GM19328 (cell line): ENCODE measurements at regions not wholly inside any gene's neighbourhood (a gene's known extent, or its start where the extent isn't known, plus 50 kb on each side); places are given as distances from the start of the nearest gene placed in this dataset.
"Not testable (repeated sequence)": the region's sequence is repeated elsewhere in the genome, so short reads cannot be mapped to it uniquely, and the experiment has no call there.

Experiments used
- ATAC-seq: cut with Tn5 transposase; IDR thresholded peaks from one replicate; pipeline ENCODE4 v1.9.1; 2021; ENCODE audit warnings: mild to moderate bottlenecking, moderate library complexity; ENCODE audit not compliant: unreplicated experiment

DNA sequence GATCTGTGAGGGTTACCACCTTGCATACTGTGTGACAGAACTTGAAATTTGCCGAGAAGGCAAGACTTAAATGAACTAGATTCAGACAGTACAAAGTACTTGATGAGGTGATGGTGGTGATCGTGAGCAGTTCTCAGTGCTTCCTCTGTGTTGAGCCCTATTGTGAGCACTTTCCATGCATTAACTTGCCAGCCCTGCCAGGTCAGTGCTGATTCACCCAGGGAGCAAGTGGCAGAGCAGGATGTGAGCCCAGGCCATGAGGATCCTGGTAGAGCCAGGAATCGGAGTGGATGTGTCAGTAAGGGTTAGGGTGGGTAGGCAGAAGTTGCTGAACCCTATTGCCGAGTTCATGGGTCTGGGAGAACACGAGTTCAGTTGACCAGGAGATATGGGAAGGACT, 4545.7 kb upstream of the TPTE start:
- ATAC-seq = not testable (repeated sequence)

DNA sequence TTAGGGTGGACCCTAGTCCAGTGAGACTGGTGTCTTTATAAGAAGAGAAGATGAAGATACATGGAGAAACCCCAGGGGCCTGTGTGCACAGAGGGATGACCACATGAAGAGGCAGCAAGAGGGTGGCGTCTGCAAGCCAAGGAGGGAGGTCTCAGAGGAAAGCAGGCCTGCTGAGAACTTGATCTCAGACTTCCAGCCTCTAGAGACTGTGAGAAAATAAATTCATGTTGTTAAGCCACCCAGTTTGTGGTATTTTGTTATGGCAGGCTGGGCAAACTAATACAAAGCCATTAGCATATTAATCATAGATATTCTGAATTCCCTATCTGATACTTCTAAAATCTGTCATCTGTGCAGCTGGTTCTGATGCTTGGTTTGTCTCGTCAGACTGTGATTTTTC, 4523.8 kb upstream of the TPTE start:
- ATAC-seq = not testable (repeated sequence)

DNA sequence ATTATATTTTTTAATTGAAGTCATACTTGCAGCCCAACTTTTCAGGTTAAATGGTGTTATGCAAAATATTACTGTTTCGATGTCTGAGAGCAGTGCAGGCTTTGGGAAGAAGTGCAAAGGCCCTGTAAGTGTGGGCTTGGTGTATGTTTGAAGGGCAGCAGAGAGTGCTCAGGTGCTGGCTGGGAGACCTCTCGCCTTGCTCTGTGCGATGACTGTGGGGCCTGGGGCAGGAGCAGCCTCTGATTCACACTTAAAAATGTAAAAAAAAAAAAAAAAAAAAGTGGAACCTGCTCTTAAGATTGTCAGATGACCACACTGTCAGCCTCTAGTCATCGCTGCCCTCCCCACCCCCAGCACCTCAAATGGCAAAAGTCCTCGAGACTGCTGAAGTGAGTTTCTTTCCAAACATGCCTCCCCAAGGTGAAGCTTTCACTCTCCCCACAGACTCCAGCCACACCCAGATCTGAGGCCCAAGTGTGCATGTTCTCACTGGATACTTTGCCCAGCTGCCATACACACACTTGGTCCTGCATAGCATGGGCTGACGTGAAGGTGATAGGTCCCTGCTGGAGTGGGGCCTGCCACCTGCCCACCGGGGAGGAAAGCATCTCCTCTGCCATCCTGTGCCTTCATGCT, 4505.8 kb upstream of the TPTE start:
- ATAC-seq = not testable (repeated sequence)

DNA sequence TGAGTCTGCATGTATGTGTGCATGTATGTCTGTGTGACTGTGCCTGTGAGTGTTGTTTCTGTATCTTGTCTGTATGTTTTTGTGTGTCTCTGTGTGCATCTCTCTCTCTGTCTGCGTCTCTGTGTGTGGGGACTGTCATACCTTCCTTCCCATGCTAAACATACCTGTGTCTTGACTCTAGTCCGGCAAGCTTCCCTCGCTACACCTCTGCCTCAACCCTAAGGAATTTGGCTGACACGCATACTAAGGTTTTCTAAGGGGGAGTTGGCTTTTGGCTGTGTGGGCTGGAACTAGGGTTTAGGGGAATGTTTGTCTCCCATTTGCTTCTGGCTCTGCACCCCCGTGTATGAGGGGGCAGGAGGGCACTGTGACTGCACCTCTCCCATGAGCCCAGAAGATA, 4500.9 kb upstream of the TPTE start:
- not testable (repeated sequence) for ATAC-seq

DNA sequence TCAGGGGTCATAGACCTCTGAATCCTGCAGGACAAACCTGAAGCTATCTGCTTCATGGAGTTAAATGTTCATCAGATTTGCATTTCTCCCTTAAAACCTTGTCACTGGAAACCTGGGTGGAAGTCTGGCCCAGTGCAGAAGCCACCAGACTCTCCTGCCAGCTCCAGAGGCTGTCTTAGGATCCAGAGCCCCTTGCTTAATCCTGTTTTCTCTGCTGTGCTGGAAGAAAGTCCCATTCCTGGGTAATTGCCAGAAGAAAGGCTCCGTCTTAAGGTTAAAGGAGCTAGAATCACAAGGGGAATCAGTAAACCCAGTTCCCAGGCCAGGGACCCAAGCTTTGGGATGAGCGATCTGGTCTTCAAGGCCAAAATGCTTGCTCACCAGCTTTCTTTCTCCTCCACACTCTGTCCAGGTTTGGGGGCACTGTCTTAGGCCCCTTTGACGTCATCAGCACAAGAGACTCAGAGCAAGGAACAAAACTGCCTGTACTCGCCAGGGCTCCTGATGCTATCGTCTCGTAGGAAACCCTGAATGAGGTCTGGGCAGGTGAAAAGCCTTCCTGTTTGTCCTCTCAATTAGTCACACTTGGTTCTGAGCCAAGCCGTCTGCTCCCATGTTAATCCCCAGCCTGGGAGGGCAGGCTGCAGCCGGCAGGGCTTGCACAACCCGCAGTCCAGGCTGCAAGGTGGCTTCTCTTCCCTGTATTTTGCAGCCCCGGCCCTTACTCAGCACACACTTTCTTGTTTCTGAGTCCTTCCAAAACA, 4500.2 kb upstream of the TPTE start:
- ATAC-seq = not testable (repeated sequence)

- ATAC-seq = not testable (repeated sequence)
These were observed 4499.6 kb upstream of the TPTE start for GRCh38 chr21:6021717-6022270.

DNA sequence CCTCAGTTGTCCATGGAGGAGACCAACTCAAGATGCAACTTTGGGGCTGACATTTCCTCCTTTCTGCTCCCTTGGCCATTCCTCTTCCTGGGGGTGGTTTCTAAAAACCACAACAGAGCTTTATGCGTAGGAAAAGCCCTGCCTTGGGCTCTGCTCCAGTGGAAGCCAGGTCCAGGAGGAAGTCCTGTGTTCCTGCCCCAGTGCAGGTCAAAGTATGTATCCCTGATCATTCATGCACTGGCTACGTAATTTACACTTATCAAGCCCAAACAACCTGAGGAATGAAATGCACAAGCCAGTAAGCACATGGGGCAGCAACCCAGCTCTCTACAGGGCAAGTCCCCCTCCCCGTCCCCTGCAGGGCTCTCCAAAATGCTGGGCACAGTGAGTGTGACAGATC, 4498.1 kb upstream of the TPTE start:
- not testable (repeated sequence) for ATAC-seq

DNA sequence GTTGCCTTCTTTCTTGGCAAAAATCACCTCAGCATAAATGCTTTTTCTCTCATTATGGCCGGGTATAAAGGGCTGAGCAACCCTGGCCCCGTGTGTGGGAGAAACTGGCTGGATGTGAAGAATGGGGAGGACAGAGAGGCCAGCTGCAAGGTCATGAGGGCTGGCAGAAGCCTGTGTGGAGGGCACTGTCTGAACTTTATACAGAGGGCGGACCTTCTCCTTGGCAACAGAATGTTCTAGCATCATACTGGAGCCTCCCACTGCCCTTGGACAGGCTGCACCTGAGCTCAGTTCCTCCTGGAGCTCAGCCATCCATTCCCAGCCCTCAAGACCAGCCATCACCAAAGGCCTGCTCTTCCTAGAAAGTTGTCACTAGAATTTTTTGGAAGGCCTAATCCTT, 4496.2 kb upstream of the TPTE start:
- not testable (repeated sequence) for ATAC-seq

- ATAC-seq = not testable (repeated sequence)
These were observed 4493.9 kb upstream of the TPTE start for GRCh38 chr21:6027497-6027896.

DNA sequence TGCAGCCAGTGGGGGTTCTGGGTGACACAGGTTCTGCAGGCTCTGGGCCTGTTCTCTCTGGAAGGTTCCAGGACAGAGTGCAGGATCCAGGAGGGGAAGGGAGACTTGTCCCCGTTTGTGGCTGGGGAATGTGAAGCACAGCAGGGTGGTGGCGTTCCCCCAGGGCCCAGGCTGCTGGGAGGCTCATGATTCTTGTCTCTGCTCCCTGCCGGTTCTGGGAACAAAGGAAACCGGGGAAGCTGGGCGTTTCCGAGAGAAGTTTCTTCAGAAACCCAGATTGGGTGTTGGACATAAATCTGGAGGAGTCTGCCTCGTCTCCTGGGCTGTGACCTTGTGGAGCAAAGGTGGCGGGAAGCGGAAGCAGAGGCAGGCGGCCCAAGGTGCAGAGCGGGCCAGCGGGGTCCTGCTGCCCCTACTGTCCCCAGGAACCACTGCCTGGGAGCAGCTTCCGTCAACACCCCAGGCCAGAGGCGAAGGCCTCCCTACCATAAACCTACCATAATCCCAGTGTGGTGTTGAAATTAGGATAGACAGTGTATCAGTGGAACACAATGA, 4487.2 kb upstream of the TPTE start:
- ATAC-seq = not testable (repeated sequence)

DNA sequence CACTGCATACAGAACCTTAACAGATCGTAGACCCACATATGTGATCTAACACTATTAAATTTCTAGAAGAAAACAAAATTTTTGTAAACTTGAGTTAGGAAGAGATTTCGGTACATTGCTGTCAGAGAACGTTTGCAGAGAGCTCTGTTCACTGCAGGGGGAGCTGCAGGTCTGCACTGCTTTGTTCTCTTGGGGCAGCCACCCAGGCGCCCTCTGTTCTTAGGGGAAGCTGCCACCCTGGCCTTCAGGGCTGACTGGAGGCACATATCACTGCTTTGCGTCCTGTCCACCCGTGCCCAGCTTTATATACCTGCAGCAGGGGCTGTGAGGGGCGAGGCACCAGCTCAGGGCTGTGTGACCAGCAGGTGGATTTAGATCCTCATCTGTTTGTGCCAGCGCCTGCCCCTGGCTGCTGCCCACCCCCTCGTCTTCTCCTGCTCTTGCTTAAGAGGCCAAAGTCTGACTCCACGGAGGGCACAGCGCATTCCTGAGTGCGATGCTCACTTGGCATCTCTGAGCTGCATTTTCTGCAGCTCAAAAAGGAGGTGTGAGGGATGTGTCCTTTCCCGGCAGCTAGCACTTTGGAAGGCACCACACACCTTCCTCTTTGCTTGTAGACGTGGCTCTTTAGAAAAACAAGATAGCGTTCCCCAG, 4486.4 kb upstream of the TPTE start:
- ATAC-seq = not testable (repeated sequence)

DNA sequence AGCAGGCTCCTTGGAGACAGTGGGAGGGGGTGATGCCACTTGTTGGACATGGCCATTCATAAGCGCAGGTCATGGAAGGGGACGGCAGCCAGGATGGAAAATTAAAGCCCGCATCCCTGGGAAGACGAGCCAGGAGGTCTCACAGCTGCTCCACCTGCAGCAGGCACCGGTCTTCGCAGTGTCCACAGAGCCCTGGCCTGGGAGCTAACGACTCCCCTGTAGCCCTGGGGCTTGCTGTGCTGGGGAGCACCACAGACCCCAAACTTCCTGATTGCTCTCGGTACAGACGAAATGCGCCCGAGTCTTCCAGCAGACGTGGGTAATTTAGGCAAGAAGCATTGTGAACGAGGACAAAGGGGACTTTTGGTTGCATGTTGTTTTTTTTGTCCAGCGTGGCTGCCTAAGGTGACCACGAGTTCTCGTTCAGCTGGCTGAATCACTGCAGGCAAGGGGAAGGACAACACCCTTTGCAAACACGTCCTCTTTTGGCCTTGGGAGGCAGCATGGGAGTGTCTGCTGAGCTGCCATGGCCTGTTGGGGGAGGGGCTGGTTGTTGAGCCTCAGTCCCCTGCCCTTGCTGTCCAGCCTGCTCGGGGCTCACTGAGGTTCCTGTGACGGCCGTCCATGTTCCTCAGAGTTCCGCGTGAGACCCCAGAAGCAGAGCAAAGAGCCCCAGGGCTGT, 4485.8 kb upstream of the TPTE start:
- ATAC-seq = not testable (repeated sequence)

DNA sequence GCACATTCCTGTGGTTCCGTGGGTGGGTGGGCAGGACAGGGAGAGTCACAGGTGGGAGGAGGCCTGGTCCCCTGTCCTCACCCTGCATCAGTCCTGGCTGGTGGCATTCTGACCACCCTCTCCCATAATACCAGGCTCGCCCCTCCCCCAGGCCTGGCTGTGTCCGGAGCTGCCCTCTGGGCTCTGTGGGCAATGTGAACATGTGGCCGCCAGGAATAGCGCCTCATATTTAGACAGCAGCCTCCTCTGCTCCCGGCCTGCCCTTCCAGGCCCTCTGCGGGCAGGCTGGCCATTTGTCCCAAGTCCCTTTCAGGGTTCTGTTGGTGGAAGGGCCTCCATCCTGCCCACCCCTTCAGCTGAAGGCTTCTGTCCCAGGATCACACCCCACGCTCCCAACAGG, 4482.2 kb upstream of the TPTE start:
- ATAC-seq = not testable (repeated sequence)

- not testable (repeated sequence) for ATAC-seq
These were observed 4481.3 kb upstream of the TPTE start for GRCh38 chr21:6040095-6040494.

DNA sequence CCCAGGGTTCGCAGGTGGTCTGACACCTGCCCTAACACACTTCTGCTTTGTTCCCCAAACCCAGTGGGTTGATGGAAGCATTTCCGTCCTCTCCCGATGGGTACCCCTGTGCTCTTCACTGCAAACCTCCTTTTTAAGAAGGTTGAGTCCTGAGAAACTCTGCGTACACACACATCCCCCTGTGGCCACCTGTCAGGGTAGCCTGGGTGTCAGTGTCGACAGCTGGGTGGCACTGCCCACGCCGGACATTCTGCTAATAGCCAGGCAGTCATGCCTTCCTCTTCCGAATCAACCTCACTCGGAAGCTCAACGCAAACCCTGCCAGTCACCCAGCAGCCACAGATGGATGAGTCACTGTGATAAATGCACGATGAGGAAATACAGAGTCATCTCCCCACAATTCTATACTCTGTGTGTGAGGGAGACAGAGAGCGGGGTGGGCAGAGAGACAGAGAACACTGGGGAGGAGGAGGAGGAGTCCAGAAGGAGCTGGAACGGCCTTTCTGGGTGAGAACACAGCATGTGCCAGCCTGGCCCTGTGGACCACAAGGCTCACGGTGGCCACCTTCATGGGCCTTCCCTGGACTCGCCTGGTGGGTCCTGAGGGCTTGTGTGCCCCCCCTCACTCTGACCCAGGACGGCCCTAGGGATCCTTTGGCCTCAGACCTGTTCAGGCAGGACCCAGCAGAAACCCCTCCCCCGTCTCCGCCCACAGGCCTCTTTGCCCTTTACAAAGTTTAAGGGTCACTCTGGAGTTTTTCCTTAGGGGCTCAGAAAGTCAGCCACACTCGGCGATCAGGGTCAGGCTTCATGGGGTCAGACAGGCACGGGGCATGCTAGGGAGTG, 4477.7 kb upstream of the TPTE start:
- not testable (repeated sequence) for ATAC-seq

GRCh38 chr21:6044695-6045094, 4476.7 kb upstream of the TPTE start:
- not testable (repeated sequence) for ATAC-seq

- not testable (repeated sequence) for ATAC-seq
These were observed 4471.5 kb upstream of the TPTE start for GRCh38 chr21:6049930-6050329.

GRCh38 chr21:6052109-6052508, 4469.3 kb upstream of the TPTE start:
- ATAC-seq = not testable (repeated sequence)

DNA sequence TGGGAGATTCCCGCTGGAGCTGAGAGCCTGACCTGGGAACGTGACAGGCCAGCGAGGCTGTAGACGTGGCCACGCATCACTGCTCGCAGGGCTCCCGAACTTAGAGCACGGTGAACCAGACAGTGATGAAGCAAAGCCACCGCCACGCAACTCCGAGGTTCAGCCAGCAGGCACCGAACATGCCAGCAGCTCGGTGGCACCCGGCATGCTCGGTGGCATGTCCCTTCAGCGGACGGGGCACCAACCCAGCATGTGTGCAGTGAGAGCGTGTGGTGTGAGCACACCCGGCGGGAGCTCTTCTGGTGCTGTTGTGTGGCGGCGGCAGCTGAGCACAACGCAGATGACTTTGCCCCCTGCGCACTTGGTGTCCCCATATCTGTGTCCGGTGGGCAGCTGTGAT, 4468.2 kb upstream of the TPTE start:
- ATAC-seq = not testable (repeated sequence)

- ATAC-seq = not testable (repeated sequence)
These were observed 4462.4 kb upstream of the TPTE start for GRCh38 chr21:6058997-6059396.
